GM23338 (cell line): ENCODE measurements at regions not wholly inside any gene's neighbourhood (a gene's known extent, or its start where the extent isn't known, plus 50 kb on each side); places are given as distances from the start of the nearest gene placed in this dataset.

Source experiments
- CTCF ChIP-seq, 2 experiments: fragments of 200-600 bp in 1 of 2; sonication (generic) in 1 of 2; conservative IDR thresholded peaks; 2 replicates each; pipeline versions ENCODE4 v1.5.1 to v1.6.1; 2016 to 2017; ENCODE audit warnings: antibody characterized with exemption in 2 of 2, low read depth in 2 of 2, mild to moderate bottlenecking in 2 of 2, moderate library complexity in 1 of 2
- JUNB ChIP-seq: IDR thresholded peaks from one replicate; pipeline ENCODE4 v1.6.1; 2016; ENCODE audit warnings: antibody characterized with exemption; ENCODE audit not compliant: unreplicated experiment
- POLR2AphosphoS5 ChIP-seq: IDR thresholded peaks from 2 replicates; pipeline ENCODE4 v1.6.1; 2016; ENCODE audit warnings: antibody characterized with exemption, low read depth
- REST ChIP-seq: IDR thresholded peaks from one replicate; pipeline ENCODE4 v1.6.1; 2018; ENCODE audit warnings: antibody characterized with exemption; ENCODE audit not compliant: unreplicated experiment

GRCh38 chr10:118506671-118507590 lies 88.5 kb downstream of the PRLHR start:
- TF ChIP-seq JUNB: no peak
- TF ChIP-seq POLR2AphosphoS5: no peak
- no peak for TF ChIP-seq CTCF (conservative IDR thresholded peaks at IDR 0.05; ENCODE audit: low read depth in 2 of 2)
- no peak for TF ChIP-seq REST
